Cardiac muscle cell (in vitro differentiated cells and primary cell): ENCODE measurements at regions not wholly inside any gene's neighbourhood (a gene's known extent, or its start where the extent isn't known, plus 50 kb on each side); places are given as distances from the start of the nearest gene placed in this dataset.

ENCODE experiments used
- DNase-seq, 2 donors: peaks; one replicate each; pipeline versions ENCODE4 v3.0.0 to v3.0.0-alpha.2; 2010 to 2017; ENCODE audit warnings: low read depth in 1 of 2, low spot score in 1 of 2
- H3K27ac ChIP-seq: fragments of 200-600 bp; sonication (generic); 2 replicates; pipeline ENCODE4 v1.5.1; 2016
- H3K27me3 ChIP-seq: fragments of 200-600 bp; sonication (generic); 2 replicates; pipeline ENCODE4 v1.6.0; 2016; ENCODE audit warnings: control low read depth
- H3K36me3 ChIP-seq: fragments of 200-600 bp; sonication (generic); 2 replicates; pipeline ENCODE4 v1.5.1; 2016; ENCODE audit warnings: control low read depth
- H3K4me1 ChIP-seq: fragments of 200-600 bp; sonication (generic); 2 replicates; pipeline ENCODE4 v1.8.1; 2017; ENCODE audit warnings: low read depth, mild to moderate bottlenecking, mixed run types
- H3K4me3 ChIP-seq: fragments of 200-600 bp; sonication (generic); 2 replicates; pipeline ENCODE4 v1.5.1; 2016; ENCODE audit warnings: mild to moderate bottlenecking
- H3K9me3 ChIP-seq: fragments of 200-600 bp; sonication (generic); 2 replicates; pipeline ENCODE4 v1.5.1; 2017; ENCODE audit warnings: low read depth, mild to moderate bottlenecking, control low read depth
- CTCF ChIP-seq: IDR thresholded peaks from 2 replicates; pipeline ENCODE4 v1.5.1; 2012; ENCODE audit warnings: low read depth, mild to moderate bottlenecking, low read length

- H3K27me3 ChIP-seq, result no peaks in the 10 kb centered on the region
- no peak for DNase-seq
- peaks cover 8% of the 10 kb centered on the region for H3K4me1 ChIP-seq
- no peaks in the 10 kb centered on the region for H3K36me3 ChIP-seq
- H3K9me3 ChIP-seq, result no peaks in the 10 kb centered on the region
- H3K27ac ChIP-seq, result no peak overlapping the region
- no peak for TF ChIP-seq CTCF
- no peak overlapping the region for H3K4me3 ChIP-seq
These were observed 112.3 kb upstream of the SETBP1 start for GRCh38 chr18:44568342-44568741.

- no peaks in the 10 kb centered on the region for H3K36me3 ChIP-seq
- no peak for TF ChIP-seq CTCF
These were observed 111.7 kb upstream of the SETBP1 start for GRCh38 chr18:44568986-44569385.

DNA sequence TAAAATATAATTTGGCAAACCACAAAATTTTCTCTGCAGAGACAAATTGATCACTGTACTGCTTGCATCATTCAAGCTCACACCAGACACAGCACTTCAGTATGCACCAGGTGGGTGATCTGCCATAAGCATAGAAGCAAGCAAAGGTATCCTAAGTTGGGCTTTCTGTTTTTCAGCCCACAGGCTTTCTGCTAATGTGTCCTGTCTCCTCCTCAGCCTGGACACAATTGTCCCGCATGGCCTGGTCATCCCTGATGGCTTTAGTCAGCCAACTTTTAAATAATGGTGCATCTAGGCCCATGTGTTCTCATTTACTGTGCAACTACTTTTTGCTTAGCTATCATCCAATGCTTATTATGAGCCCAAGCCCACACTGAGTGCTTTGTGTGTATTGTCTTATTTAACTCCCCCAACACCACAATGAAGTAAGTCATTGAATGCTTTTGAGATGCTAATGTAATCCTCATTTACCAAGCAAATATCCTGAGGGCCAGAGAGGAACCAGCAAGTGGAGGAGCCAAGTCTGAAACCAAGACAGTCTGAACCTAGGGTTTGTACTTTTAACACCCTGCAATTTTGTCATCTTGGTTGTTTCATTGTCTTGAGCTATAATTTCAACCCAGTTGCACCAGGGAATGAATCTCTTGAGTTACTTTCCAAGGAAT is 111.2 kb upstream of the SETBP1 start:
- H3K4me1 ChIP-seq, result peaks cover 5% of the 10 kb centered on the region
- no peak overlapping the region for H3K27ac ChIP-seq
- H3K4me3 ChIP-seq, result no peak overlapping the region
- TF ChIP-seq CTCF, result no peak
- no peaks in the 10 kb centered on the region for H3K27me3 ChIP-seq
- H3K36me3 ChIP-seq, result no peaks in the 10 kb centered on the region
- H3K9me3 ChIP-seq, result no peaks in the 10 kb centered on the region
- no peak for DNase-seq

More at GRCh38 chr18:44568986-44569385, 111.7 kb upstream of the SETBP1 start:
- Histone ChIP-seq H3K4me3 (no peak overlapping the region), H3K4me1 (peaks cover 8% of the 10 kb centered on the region), H3K27me3 (no peaks in the 10 kb centered on the region), H3K27ac (no peak overlapping the region), H3K9me3 (no peaks in the 10 kb centered on the region)
- no peak for DNase-seq

DNA sequence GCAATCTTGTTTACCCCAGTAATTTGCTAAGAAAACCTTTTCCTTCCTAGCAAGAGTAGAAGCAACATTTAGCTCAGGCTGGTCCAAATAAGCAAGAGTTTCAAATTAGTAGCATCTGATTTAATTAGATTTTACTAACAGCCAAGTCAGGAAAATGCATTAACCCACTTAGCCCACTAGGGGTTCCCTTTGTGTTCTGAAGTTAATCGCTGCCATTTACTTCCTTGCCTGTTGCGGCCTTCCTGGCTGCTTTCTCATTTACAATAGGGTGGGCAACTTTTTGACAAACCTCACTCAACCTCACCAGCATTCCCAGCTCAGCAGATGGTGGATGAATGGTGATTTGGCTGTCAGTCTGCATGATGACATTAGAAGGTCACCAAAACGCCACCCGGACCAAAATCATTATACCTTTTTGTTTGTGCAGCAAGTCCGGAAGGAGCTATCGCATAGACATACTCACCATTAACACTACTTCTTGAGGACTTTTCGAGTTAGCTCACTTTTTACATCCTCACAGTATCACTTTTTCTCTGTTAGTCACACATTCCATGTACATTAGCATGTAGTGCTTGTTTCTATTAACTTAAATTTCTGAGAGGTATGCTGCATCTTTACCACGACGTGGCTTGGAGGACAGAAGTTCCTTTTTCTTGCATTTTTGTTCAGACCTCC is 101.5 kb upstream of the SETBP1 start:
- Histone ChIP-seq H3K4me3 (no peak overlapping the region), H3K27me3 (no peaks in the 10 kb centered on the region), H3K27ac (no peak overlapping the region), H3K4me1 (peaks cover 4% of the 10 kb centered on the region), H3K9me3 (no peaks in the 10 kb centered on the region), H3K36me3 (no peaks in the 10 kb centered on the region)
- peak; percentile 45 to 51 for DNase-seq
- TF ChIP-seq CTCF, result peak; percentile 75

DNA sequence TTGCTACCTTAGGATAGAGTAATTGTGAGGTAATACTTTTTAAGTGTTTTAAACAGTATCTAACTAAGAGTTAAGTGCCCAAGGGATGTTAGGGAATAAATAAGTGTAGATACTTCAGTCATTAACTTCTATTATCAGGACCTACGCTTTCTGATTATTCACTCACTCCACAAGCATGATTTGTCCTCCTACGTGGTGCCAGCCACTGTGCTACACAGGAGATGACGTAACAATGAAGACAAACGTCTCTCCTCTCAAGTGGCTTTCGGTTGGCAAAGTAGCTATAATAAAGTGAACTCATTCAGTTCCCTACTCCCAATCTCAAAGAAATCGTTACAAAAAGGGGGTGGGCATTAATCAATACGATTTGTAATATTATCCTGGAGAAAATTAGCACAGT is 100.9 kb upstream of the SETBP1 start:
- no peak for DNase-seq
- H3K4me3 ChIP-seq, result no peak overlapping the region
- no peaks in the 10 kb centered on the region for H3K9me3 ChIP-seq
- no peaks in the 10 kb centered on the region for H3K36me3 ChIP-seq
- no peaks in the 10 kb centered on the region for H3K27me3 ChIP-seq
- no peak overlapping the region for H3K27ac ChIP-seq
- TF ChIP-seq CTCF, result no peak
- H3K4me1 ChIP-seq, result peaks cover 4% of the 10 kb centered on the region
